HCT116 (cell line): ENCODE measurements at regions not wholly inside any gene's neighbourhood (a gene's known extent, or its start where the extent isn't known, plus 50 kb on each side); places are given as distances from the start of the nearest gene placed in this dataset.

Experiments
- ATAC-seq: fragments of 200-7000 bp; cut with Tn5 transposase; 2 replicates; pipeline ENCODE4 v1.9.1; 2020; ENCODE audit warnings: mild to moderate bottlenecking, moderate library complexity
- BruUV-seq: library from RNA; stranded (reverse); fragments of 400-500 nt; replicated peaks from 2 replicates; lab custom pipeline; 2021; lab: Mats Ljungman, UMichigan
- CTCF ChIA-PET: fragments of 300-600 bp; sonication (Branson Sonifier 250); formaldehyde crosslinking; loops from one replicate; lab custom pipeline; 2021; ENCODE audit warnings: antibody characterized with exemption; lab: Charles Lee
- POLR2A ChIA-PET: fragments of 300-600, 350-600 bp; sonication (Branson Sonifier 250); formaldehyde crosslinking; loops from one replicate; lab custom pipeline; 2021; ENCODE audit warnings: antibody characterized with exemption; lab: Charles Lee
- RAD21 ChIA-PET, 2 experiments: fragments of 300-600 bp; sonication (Branson Sonifier 250); formaldehyde crosslinking; loops; one replicate each; lab custom pipeline; 2023; ENCODE audit warnings: low total read pairs in 2 of 2; ENCODE audit not compliant: uncharacterized antibody in 2 of 2, unreplicated experiment in 2 of 2, low non-redundant PET in 1 of 2; lab: Charles Lee
- DNase-seq: peaks from one replicate; pipeline ENCODE4 v3.0.0-alpha.2; 2010; ENCODE audit warnings: low read depth, low spot score
- H2AFZ ChIP-seq: fragments of 200-600 bp; shearing (Covaris generic), sonication (generic); 2 replicates; pipeline ENCODE4 v1.6.1; 2017; ENCODE audit warnings: low read depth, mixed run types, mixed read lengths, antibody characterized with exemption, low read length; ENCODE audit not compliant: poor library complexity, severe bottlenecking
- H3K27ac ChIP-seq: 2 replicates; pipeline ENCODE4 v1.5.1; 2012; ENCODE audit warnings: low read depth, low read length
- H3K27me3 ChIP-seq: fragments of 200-600 bp; sonication (generic); 2 replicates; pipeline ENCODE4 v1.6.1; 2016; ENCODE audit warnings: mixed run types, low read length, mixed read lengths; ENCODE audit not compliant: insufficient read depth
- H3K36me3 ChIP-seq, 2 experiments: fragments of 200-500 bp in 1 of 2; fragments of 200-600 bp in 1 of 2; sonication (Bioruptor generic) in 1 of 2; sonication (generic) in 1 of 2; 2 replicates each; pipeline versions ENCODE4 v1.5.1 to v1.6.1; 2014 to 2016; ENCODE audit warnings: low read length in 2 of 2, inconsistent platforms in 1 of 2, mixed read lengths in 1 of 2, mixed run types in 1 of 2; ENCODE audit not compliant: insufficient read depth in 2 of 2, control insufficient read depth in 1 of 2
- H3K4me1 ChIP-seq, 2 experiments: fragments of 200-600 bp in 1 of 2; sonication (generic) in 1 of 2; 2 replicates each; pipeline versions ENCODE4 v1.5.1 to v1.6.1; 2012 to 2017; ENCODE audit warnings: low read length in 2 of 2, inconsistent platforms in 1 of 2, mild to moderate bottlenecking in 1 of 2, mixed read lengths in 1 of 2, mixed run types in 1 of 2, moderate library complexity in 1 of 2; ENCODE audit not compliant: insufficient read depth in 2 of 2, control insufficient read depth in 1 of 2
- H3K4me2 ChIP-seq: fragments of 200-600 bp; sonication (generic); 2 replicates; pipeline ENCODE4 v1.6.1; 2017; ENCODE audit warnings: mixed run types, low read length, mixed read lengths
- H3K4me3 ChIP-seq, 2 experiments: fragments of 200-600 bp in 1 of 2; sonication (generic) in 1 of 2; replicated peaks in 1 of 2; 2 replicates each; pipeline ENCODE4 v1.5.1; 2011 to 2016; ENCODE audit warnings: low read length in 2 of 2, control low read depth in 1 of 2, low read depth in 1 of 2, mild to moderate bottlenecking in 1 of 2, mixed read lengths in 1 of 2, mixed run types in 1 of 2
- H3K79me2 ChIP-seq: fragments of 200-600 bp; sonication (generic); 2 replicates; pipeline ENCODE4 v1.6.1; 2017; ENCODE audit warnings: mild to moderate bottlenecking, mixed run types, low read length, moderate library complexity, mixed read lengths; ENCODE audit not compliant: insufficient read depth
- H3K9ac ChIP-seq: fragments of 200-600 bp; sonication (generic); 2 replicates; pipeline ENCODE4 v1.6.1; 2016; ENCODE audit warnings: low read length, mixed read lengths
- H3K9me2 ChIP-seq: fragments of 200-600 bp; sonication (generic), shearing (Covaris generic); 2 replicates; pipeline ENCODE4 v1.6.1; 2017; ENCODE audit warnings: mixed run types, mild to moderate bottlenecking, moderate library complexity; ENCODE audit not compliant: insufficient read depth
- H3K9me3 ChIP-seq, 2 experiments: fragments of 200-500 bp in 1 of 2; fragments of 200-600 bp in 1 of 2; sonication (Bioruptor generic) in 1 of 2; sonication (generic) in 1 of 2; 2 replicates each; pipeline ENCODE4 v1.6.1; 2014 to 2017; ENCODE audit warnings: low read length in 2 of 2, mixed read lengths in 2 of 2, inconsistent platforms in 1 of 2, low read depth in 1 of 2, mild to moderate bottlenecking in 1 of 2, mixed run types in 1 of 2, moderate library complexity in 1 of 2; ENCODE audit not compliant: control insufficient read depth in 1 of 2, insufficient read depth in 1 of 2
- H4K20me1 ChIP-seq: fragments of 200-600 bp; sonication (generic), shearing (Covaris generic); 2 replicates; pipeline ENCODE4 v1.6.1; 2017; ENCODE audit warnings: mixed run types, mild to moderate bottlenecking, moderate library complexity; ENCODE audit not compliant: insufficient read depth
- CBX3 ChIP-seq: IDR thresholded peaks from 2 replicates; pipeline ENCODE4 v1.6.1; 2012; ENCODE audit warnings: low read depth
- CEBPB ChIP-seq: IDR thresholded peaks from 2 replicates; pipeline ENCODE4 v1.6.1; 2012; ENCODE audit warnings: low read depth
- EGR1 ChIP-seq: IDR thresholded peaks from 2 replicates; pipeline ENCODE4 v1.6.1; 2012; ENCODE audit warnings: low read depth
- ELF1 ChIP-seq: IDR thresholded peaks from 2 replicates; pipeline ENCODE4 v1.6.1; 2012; ENCODE audit warnings: low read depth, borderline replicate concordance
- POLR2A ChIP-seq: IDR thresholded peaks from 2 replicates; pipeline ENCODE4 v1.7.0; 2011; ENCODE audit warnings: borderline replicate concordance; ENCODE audit not compliant: insufficient read depth, insufficient read length; ENCODE audit errors: extremely low read depth
- POLR2AphosphoS5 ChIP-seq: IDR thresholded peaks from 2 replicates; pipeline ENCODE4 v1.6.1; 2011; ENCODE audit warnings: mild to moderate bottlenecking, low read depth, low read length, moderate library complexity
- RAD21 ChIP-seq: IDR thresholded peaks from 2 replicates; pipeline ENCODE4 v1.6.1; 2012; ENCODE audit warnings: low read depth, mild to moderate bottlenecking
- SIN3A ChIP-seq: IDR thresholded peaks from 2 replicates; pipeline ENCODE4 v1.6.1; 2012; ENCODE audit warnings: low read depth
- SRF ChIP-seq: IDR thresholded peaks from 2 replicates; pipeline ENCODE4 v1.6.1; 2012; ENCODE audit warnings: low read depth
- TCF7L2 ChIP-seq: IDR thresholded peaks from 2 replicates; pipeline ENCODE4 v1.7.0; 2011; ENCODE audit warnings: borderline replicate concordance, inconsistent platforms; ENCODE audit not compliant: insufficient read depth, insufficient read length; ENCODE audit errors: extremely low read depth
- YY1 ChIP-seq: IDR thresholded peaks from 2 replicates; pipeline ENCODE4 v1.6.1; 2011; ENCODE audit warnings: low read length, low read depth, moderate library complexity, mild to moderate bottlenecking; ENCODE audit not compliant: insufficient replicate concordance; ENCODE audit errors: extremely low read depth
- ZFX ChIP-seq: fragments of 450-650 bp; IDR thresholded peaks from 2 replicates; pipeline ENCODE4 v1.6.1; 2017
- ZNF274 ChIP-seq: fragments of 200-500 bp; sonication (Bioruptor generic); IDR thresholded peaks from 2 replicates; pipeline ENCODE4 v1.6.1; 2014; ENCODE audit warnings: mild to moderate bottlenecking, low read depth, low read length, inconsistent platforms
- intact Hi-C: fragments of 100-400 bp; cut with micrococcal nuclease; formaldehyde crosslinking; loops from 2 replicates; pipeline ENCODE4 v1.10.0; 2022
- TF ChIP-seq, protein P1 (sequence below): IDR thresholded peaks from 2 replicates; pipeline ENCODE4 v1.6.1; 2011; ENCODE audit warnings: mild to moderate bottlenecking, low read length, moderate library complexity; ENCODE audit not compliant: insufficient replicate concordance; ENCODE audit errors: extremely low read depth
- TF ChIP-seq, protein P2 (sequence below): IDR thresholded peaks from 2 replicates; pipeline ENCODE4 v1.6.1; 2012
- TF ChIP-seq, protein P3 (sequence below): IDR thresholded peaks from 2 replicates; pipeline ENCODE4 v1.6.1; 2012
- TF ChIP-seq, protein P4 (sequence below), 3 experiments: fragments of 200-600 bp in 1 of 3; sonication (generic) in 1 of 3; IDR thresholded peaks in 2 of 3; conservative IDR thresholded peaks in 1 of 3; 2 replicates each; pipeline ENCODE4 v1.5.1; 2012 to 2017; ENCODE audit warnings: low read depth in 2 of 3, low read length in 2 of 3, antibody characterized with exemption in 1 of 3, borderline replicate concordance in 1 of 3, control low read depth in 1 of 3, mild to moderate bottlenecking in 1 of 3, mixed read lengths in 1 of 3, mixed run types in 1 of 3, moderate library complexity in 1 of 3; ENCODE audit not compliant: insufficient read depth in 1 of 3

DNA sequence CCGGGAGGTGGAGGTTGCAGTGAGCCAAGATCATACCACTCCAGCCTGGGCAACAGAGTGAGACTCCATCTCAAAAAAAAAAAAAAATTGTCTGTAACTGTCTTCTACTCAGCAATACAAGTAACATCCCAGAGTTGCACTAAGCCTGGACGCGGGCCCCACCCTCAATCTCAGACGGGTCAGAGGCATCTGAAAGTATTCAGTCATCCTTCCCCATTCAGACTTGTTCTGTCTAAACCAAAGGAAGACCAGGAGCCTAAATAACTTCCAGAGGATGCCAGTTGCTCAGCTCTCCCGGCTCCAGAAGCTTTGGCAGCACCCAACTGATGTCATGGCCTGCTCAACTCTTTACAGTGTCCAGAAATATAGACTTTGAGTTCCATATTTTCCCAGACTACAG is 218.6 kb downstream of the AUH start:
- Histone ChIP-seq H3K27me3 (no peaks in the 10 kb centered on the region), H3K4me3 (no peak overlapping the region), H2AFZ (no peak overlapping the region), H3K4me2 (no peak overlapping the region), H3K9me2 (no peaks in the 10 kb centered on the region), H3K4me1 (peaks cover 7 to 27% of the 10 kb centered on the region in 2 experiments), H3K36me3 (no peaks in the 10 kb centered on the region), H4K20me1 (no peaks in the 10 kb centered on the region), H3K27ac (no peak overlapping the region), H3K9ac (no peak overlapping the region), H3K9me3 (no peaks in the 10 kb centered on the region), H3K79me2 (no peaks in the 10 kb centered on the region)
- TF ChIP-seq ZFX (no peak), POLR2A (no peak), CBX3 (no peak), POLR2AphosphoS5 (no peak), SIN3A (no peak), SRF (no peak), RAD21 (no peak), EGR1 (no peak), CEBPB (no peak), ELF1 (no peak), YY1 (no peak), ZNF274 (no peak), TCF7L2 (no peak)
- TF ChIP-seq, protein P1, sequence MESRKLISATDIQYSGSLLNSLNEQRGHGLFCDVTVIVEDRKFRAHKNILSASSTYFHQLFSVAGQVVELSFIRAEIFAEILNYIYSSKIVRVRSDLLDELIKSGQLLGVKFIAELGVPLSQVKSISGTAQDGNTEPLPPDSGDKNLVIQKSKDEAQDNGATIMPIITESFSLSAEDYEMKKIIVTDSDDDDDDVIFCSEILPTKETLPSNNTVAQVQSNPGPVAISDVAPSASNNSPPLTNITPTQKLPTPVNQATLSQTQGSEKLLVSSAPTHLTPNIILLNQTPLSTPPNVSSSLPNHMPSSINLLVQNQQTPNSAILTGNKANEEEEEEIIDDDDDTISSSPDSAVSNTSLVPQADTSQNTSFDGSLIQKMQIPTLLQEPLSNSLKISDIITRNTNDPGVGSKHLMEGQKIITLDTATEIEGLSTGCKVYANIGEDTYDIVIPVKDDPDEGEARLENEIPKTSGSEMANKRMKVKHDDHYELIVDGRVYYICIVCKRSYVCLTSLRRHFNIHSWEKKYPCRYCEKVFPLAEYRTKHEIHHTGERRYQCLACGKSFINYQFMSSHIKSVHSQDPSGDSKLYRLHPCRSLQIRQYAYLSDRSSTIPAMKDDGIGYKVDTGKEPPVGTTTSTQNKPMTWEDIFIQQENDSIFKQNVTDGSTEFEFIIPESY: no peak
- TF ChIP-seq, protein P2, sequence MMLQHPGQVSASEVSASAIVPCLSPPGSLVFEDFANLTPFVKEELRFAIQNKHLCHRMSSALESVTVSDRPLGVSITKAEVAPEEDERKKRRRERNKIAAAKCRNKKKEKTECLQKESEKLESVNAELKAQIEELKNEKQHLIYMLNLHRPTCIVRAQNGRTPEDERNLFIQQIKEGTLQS: no peak
- TF ChIP-seq, protein P3, sequence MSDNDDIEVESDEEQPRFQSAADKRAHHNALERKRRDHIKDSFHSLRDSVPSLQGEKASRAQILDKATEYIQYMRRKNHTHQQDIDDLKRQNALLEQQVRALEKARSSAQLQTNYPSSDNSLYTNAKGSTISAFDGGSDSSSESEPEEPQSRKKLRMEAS: no peak
- TF ChIP-seq, protein P4, sequence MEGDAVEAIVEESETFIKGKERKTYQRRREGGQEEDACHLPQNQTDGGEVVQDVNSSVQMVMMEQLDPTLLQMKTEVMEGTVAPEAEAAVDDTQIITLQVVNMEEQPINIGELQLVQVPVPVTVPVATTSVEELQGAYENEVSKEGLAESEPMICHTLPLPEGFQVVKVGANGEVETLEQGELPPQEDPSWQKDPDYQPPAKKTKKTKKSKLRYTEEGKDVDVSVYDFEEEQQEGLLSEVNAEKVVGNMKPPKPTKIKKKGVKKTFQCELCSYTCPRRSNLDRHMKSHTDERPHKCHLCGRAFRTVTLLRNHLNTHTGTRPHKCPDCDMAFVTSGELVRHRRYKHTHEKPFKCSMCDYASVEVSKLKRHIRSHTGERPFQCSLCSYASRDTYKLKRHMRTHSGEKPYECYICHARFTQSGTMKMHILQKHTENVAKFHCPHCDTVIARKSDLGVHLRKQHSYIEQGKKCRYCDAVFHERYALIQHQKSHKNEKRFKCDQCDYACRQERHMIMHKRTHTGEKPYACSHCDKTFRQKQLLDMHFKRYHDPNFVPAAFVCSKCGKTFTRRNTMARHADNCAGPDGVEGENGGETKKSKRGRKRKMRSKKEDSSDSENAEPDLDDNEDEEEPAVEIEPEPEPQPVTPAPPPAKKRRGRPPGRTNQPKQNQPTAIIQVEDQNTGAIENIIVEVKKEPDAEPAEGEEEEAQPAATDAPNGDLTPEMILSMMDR (IDR thresholded peaks at IDR 0.05 in 2 of 3, conservative IDR thresholded peaks at IDR 0.05 in 1 of 3; ENCODE audit: borderline replicate concordance in 1 of 3, insufficient read depth in 1 of 3, low read depth in 2 of 3, low read length in 2 of 3): no peak
- ATAC-seq (no peak), DNase-seq (no peak)
- BruUV-seq: no TSS peak
- RAD21 ChIA-PET: no interaction called here
- intact Hi-C loops: no loop called here
- CTCF ChIA-PET: no interaction called here
- POLR2A ChIA-PET: no interaction called here
